Astrocyte of the cerebellum (primary cell): ENCODE measurements at regions not wholly inside any gene's neighbourhood (a gene's known extent, or its start where the extent isn't known, plus 50 kb on each side); places are given as distances from the start of the nearest gene placed in this dataset.

Experiments
- DNase-seq: peaks from one replicate; pipeline ENCODE4 v3.0.0-alpha.2; 2011; ENCODE audit warnings: low read depth
- H3K4me3 ChIP-seq: 2 replicates; pipeline ENCODE4 v1.5.1; 2011; ENCODE audit warnings: mild to moderate bottlenecking, low read depth, low read length, moderate library complexity
- CTCF ChIP-seq: IDR thresholded peaks from 2 replicates; pipeline ENCODE4 v1.5.1; 2012; ENCODE audit warnings: low read length, low read depth, moderate library complexity, mild to moderate bottlenecking; ENCODE audit errors: missing control alignments
- in situ Hi-C: cut with HindIII; loops from 2 replicates; pipeline ENCODE4 v1.10.0; 2017; ENCODE audit warnings: low sequenced_read_pairs

- no peak for TF ChIP-seq CTCF
- no peak overlapping the region for H3K4me3 ChIP-seq
- DNase-seq: no peak
- in situ Hi-C loops: no loop called here
Observed at GRCh38 chr14:50008562-50008961, 107.8 kb downstream of the VCPKMT start.

DNA sequence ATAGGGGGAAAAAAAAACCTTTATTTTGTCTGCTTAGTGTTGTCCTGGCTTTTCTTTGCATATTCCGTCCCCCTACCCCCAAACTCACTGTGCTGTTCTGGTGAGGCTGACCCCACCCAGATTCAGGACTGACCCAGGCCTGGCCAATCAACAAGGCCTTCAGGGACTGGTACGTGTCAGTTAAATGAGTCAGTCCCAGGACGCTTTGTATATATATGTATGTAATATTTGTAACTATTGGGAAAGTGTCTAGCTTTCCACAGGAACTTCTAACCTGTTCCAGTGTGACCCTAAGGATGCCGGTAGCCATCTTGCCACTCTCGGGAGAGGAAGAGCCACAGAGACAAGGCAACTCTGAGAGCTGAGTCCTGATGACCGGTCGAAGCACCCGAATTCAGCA lies 107.4 kb downstream of the VCPKMT start:
- no peak for TF ChIP-seq CTCF
- no peak for DNase-seq
- no peak overlapping the region for H3K4me3 ChIP-seq
- in situ Hi-C loops: no loop called here

DNA sequence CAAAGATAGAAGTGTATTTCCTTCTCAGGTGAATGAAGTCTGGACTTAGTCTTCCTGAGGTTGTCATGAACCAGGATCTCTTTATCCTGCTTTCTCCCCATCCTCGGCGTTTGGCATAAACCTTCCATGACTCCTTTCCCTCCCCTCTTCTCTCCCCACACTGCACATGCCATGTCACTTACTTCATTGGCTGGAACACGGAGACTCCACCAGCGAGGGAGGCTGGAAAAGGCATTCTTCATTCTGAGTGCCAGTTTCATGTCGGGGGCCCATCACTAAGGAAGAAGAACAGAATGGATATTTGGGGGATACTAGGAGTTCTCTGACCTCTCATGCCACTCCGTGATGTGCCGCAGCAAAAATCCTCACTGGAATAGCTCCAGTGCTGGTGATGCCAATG lies 105.6 kb downstream of the VCPKMT start:
- in situ Hi-C loops: no loop called here

DNA sequence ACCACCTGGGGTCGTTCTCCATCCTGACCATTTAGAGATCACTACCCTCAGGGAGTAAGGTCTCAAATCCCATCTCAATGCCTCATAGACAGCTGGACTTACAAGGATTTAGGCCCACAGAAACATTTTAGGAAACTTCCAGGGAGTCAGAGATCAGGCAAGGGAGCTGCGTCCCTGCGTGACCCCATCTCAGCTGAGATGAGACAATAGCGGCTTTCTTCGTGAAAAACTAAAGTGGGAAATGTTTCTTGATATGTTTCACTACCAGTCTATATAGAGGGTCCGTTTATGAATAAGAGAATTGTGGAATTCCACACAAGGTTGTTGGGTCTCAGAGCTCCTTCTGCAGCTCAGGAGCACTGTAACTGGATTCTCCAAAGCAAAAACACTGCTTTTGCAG lies 105.1 kb downstream of the VCPKMT start:
- H3K4me3 ChIP-seq: no peak overlapping the region
- no peak for TF ChIP-seq CTCF
- in situ Hi-C loops: no loop called here

More for the DNA sequence above, 105.6 kb downstream of the VCPKMT start:
- TF ChIP-seq CTCF: no peak
- H3K4me3 ChIP-seq: no peak overlapping the region
- no peak for DNase-seq

GRCh38 chr14:50012644-50013043 lies 103.7 kb downstream of the VCPKMT start:
- TF ChIP-seq CTCF: no peak
- H3K4me3 ChIP-seq: no peak overlapping the region
- in situ Hi-C loops: no loop called here
- no peak for DNase-seq

More for the DNA sequence above, 105.1 kb downstream of the VCPKMT start:
- DNase-seq: no peak

DNA sequence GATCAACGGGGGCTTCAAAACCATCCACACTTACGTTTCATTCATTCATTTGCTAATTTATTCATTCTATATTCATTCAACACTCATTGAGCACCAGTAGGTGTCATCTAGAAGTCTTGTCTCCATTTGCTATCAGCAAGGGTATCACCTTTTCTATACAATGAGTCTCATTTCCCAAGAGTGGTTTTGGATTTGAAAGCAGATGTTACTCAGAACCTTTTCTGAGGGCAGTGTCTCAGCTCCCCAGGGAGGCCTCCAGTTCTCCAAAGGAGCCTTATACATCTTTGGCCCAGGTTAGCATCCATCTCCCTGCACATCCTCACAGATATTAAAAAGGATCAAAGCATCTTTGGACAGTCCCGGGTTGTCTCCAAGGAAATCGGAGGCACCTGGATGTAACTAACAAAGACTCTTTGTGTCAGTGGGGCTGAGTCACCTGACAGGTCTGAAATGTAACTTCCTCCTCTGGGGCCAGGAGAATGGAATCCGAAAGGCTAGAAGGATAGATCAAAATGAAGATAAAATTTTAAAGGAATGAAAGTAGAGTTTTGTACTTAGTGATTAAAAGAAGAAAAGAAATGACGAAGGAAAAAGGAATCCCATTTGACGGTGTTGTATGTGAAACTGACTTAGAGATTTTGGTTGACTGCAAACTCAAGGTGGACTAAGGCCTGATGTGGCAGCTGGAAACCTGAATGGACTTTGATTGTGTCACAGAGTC lies 103.0 kb downstream of the VCPKMT start:
- TF ChIP-seq CTCF: no peak
- no peak overlapping the region for H3K4me3 ChIP-seq
- in situ Hi-C loops: no loop called here
- no peak for DNase-seq

DNA sequence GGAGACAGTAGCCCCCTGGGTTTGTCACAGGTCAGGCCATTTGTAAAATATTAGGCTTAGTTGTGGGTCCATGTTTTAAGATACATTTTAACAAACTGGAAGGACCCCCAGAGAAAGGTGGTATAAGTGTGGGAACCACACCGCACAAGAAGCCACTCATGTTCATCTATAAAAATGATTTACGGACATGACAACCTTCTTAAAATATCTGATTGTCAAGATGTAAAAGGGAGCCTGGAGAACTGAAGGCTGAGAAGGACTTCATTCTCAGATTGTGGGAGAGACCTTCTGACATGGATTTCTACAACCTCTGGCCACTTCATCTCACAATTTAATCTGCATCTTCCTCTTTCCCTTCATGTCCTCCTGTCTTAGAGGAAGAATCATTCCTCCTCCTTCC lies 102.4 kb downstream of the VCPKMT start:
- in situ Hi-C loops: no loop called here
- no peak for DNase-seq
- H3K4me3 ChIP-seq: no peak overlapping the region
- no peak for TF ChIP-seq CTCF
